ENCODE measurements at regions not wholly inside any gene's neighbourhood (a gene's known extent, or its start where the extent isn't known, plus 50 kb on each side); places are given as distances from the start of the nearest gene placed in this dataset.

- TF ChIP-seq RFX5 (IDR thresholded peaks at IDR 0.05; ENCODE audit: borderline replicate concordance, low read depth, low read length) (no peak), CBX5 (IDR thresholded peaks at IDR 0.05; ENCODE audit: low read depth, low read length) (no peak), TAF7 (optimal IDR thresholded peaks at IDR 0.05; ENCODE audit: borderline replicate concordance, low read depth, low read length) (no peak), GABPA (IDR thresholded peaks at IDR 0.05; ENCODE audit: borderline replicate concordance, insufficient read depth, low read length) (no peak), NRF1 (IDR thresholded peaks at IDR 0.05; ENCODE audit: low read depth, low read length) (no peak), PHF8 (conservative IDR thresholded peaks at IDR 0.05; ENCODE audit: low read depth, low read length) (no peak), USF2 (IDR thresholded peaks at IDR 0.05; ENCODE audit: low read length) (no peak)
Observed at GRCh38 chr12:67881565-67881964, 107.7 kb upstream of the IFNG-AS1 start (continued).

Data from H1 (cell line).